Activated CD4-positive, alpha-beta memory T cell treated with anti-CD3 and anti-CD28 coated beads for 36 hours (primary cell): ENCODE measurements at regions not wholly inside any gene's neighbourhood (a gene's known extent, or its start where the extent isn't known, plus 50 kb on each side); places are given as distances from the start of the nearest gene placed in this dataset.

Experiments used
- CTCF ChIA-PET: fragments of 350-600 bp; sonication (Branson Sonifier 250); formaldehyde crosslinking; loops from one replicate; lab custom pipeline; 2021; ENCODE audit warnings: antibody characterized with exemption, inconsistent platforms; lab: Charles Lee
- POLR2A ChIA-PET: fragments of 350-600 bp; sonication (Branson Sonifier 250); formaldehyde crosslinking; loops from one replicate; lab custom pipeline; 2021; ENCODE audit warnings: antibody characterized with exemption; lab: Charles Lee
- DNase-seq: peaks from one replicate; pipeline ENCODE4 v3.0.0-alpha.2; 2020
- H3K27ac Mint-ChIP-seq: one replicate; pipeline ENCODE4 v1.8.0; 2021; ENCODE audit warnings: mixed read lengths
- H3K27me3 Mint-ChIP-seq: one replicate; pipeline ENCODE4 v1.8.0; 2021; ENCODE audit warnings: mixed read lengths
- H3K36me3 Mint-ChIP-seq: one replicate; pipeline ENCODE4 v1.8.0; 2021; ENCODE audit warnings: mixed read lengths
- H3K4me1 Mint-ChIP-seq: one replicate; pipeline ENCODE4 v1.8.0; 2021; ENCODE audit warnings: low read depth, mixed read lengths
- H3K4me3 Mint-ChIP-seq: one replicate; pipeline ENCODE4 v1.8.0; 2021; ENCODE audit warnings: mild to moderate bottlenecking, mixed read lengths
- H3K9me3 Mint-ChIP-seq: one replicate; pipeline ENCODE4 v1.8.0; 2021; ENCODE audit warnings: mixed read lengths
- intact Hi-C: fragments of 100-400 bp; cut with micrococcal nuclease; formaldehyde crosslinking; loops from one replicate; pipeline ENCODE4 v1.15.1; 2023

DNA sequence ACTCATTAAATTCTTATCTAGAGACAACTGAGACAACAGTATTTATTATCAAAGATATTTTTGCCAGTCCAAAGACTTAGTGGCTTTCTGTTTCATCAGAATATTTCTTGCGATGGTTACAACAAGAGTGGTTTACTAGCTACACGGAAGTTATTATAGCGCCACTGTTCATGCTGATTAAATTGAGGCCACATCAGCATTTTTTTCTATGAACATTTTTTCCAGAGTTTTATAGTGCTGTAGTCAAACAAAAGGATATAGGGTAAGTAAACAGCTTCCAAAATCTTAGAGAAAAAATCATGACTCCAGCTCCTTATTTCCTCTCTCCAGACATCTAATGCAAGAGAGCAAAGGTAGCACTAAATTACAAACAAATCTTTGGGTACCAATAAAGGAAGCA lies 1264.4 kb downstream of the ZPLD1 start:
- Mint-ChIP-seq H3K4me3 (no peak overlapping the region), H3K27ac (no peak overlapping the region), H3K4me1 (no peaks in the 10 kb centered on the region), H3K27me3 (no peaks in the 10 kb centered on the region), H3K9me3 (no peaks in the 10 kb centered on the region), H3K36me3 (no peaks in the 10 kb centered on the region)
- ChIA-PET CTCF (no interaction called here), POLR2A (no interaction called here)
- intact Hi-C loops, result no loop called here
- no peak for DNase-seq

GRCh38 chr3:103705641-103706040 lies 1270.8 kb downstream of the ZPLD1 start:
- Mint-ChIP-seq H3K27me3 (no peaks in the 10 kb centered on the region), H3K4me1 (no peaks in the 10 kb centered on the region), H3K36me3 (no peaks in the 10 kb centered on the region), H3K4me3 (no peak overlapping the region), H3K9me3 (no peaks in the 10 kb centered on the region), H3K27ac (no peak overlapping the region)
- ChIA-PET CTCF (no interaction called here), POLR2A (no interaction called here)
- intact Hi-C loops, result no loop called here
- DNase-seq, result no peak

- Mint-ChIP-seq H3K4me1 (no peaks in the 10 kb centered on the region), H3K27me3 (no peaks in the 10 kb centered on the region), H3K4me3 (no peak overlapping the region), H3K9me3 (peaks cover 2% of the 10 kb centered on the region), H3K36me3 (no peaks in the 10 kb centered on the region), H3K27ac (no peak overlapping the region)
- intact Hi-C loops, result no loop called here
- DNase-seq, result no peak
- POLR2A ChIA-PET, result no interaction called here
- CTCF ChIA-PET, result no interaction called here
Measured at GRCh38 chr3:103706671-103707070, 1271.9 kb downstream of the ZPLD1 start.

- intact Hi-C loops, result no loop called here
- DNase-seq, result no peak
- H3K4me1 Mint-ChIP-seq, result no peaks in the 10 kb centered on the region
- H3K27me3 Mint-ChIP-seq, result no peaks in the 10 kb centered on the region
- no peak overlapping the region for H3K4me3 Mint-ChIP-seq
- H3K27ac Mint-ChIP-seq, result no peak overlapping the region
- POLR2A ChIA-PET, result no interaction called here
- CTCF ChIA-PET, result no interaction called here
- H3K9me3 Mint-ChIP-seq, result peaks cover 6% of the 10 kb centered on the region
- H3K36me3 Mint-ChIP-seq, result no peaks in the 10 kb centered on the region
Measured at GRCh38 chr3:103711670-103712069, 1276.9 kb downstream of the ZPLD1 start.

GRCh38 chr3:103712320-103713008 lies 1277.6 kb downstream of the ZPLD1 start:
- POLR2A ChIA-PET, result no interaction called here
- DNase-seq, result no peak
- no peak overlapping the region for H3K4me3 Mint-ChIP-seq
- H3K9me3 Mint-ChIP-seq, result peaks cover 8% of the 10 kb centered on the region
- no peaks in the 10 kb centered on the region for H3K4me1 Mint-ChIP-seq
- no peaks in the 10 kb centered on the region for H3K27me3 Mint-ChIP-seq
- CTCF ChIA-PET, result no interaction called here
- H3K36me3 Mint-ChIP-seq, result no peaks in the 10 kb centered on the region
- intact Hi-C loops, result no loop called here
- H3K27ac Mint-ChIP-seq, result no peak overlapping the region

DNA sequence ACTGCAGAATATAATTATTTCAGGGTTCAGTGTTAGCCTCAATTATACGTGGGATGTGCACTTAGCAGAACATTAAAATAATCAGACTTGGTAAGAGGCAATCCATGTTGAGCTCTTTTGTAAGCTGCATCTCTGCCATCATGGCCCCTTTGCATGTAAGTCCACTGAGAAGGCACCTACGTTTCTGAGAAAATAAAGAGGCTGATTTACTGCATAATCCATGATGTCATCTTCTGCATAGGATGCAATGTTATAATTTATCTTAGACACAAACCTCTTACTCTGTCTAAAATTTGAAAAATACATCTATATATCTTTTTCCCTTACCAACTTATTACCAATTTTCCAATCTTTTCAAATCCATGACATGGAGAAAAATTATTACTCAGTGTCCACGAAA lies 1294.7 kb downstream of the ZPLD1 start:
- CTCF ChIA-PET, result no interaction called here

DNA sequence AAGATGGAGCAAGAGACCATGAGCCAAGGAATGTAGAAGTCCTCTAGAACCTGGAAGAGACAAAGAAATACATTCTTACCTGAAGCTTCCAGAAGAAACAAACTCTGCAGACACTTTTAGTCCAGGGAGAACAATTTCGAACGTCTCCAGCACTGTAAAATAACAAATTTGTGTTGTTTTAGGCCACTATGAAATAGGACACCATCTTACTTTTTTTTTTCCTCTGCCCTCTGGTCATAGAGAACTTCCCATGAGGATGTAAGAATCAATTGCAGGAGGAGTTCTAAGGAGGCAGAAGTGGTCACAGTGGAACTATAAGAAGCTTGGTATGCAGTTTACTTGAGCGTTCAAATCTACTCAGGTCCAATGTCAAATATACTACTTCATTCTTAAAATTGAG lies 1295.9 kb downstream of the ZPLD1 start:
- no peak overlapping the region for H3K4me3 Mint-ChIP-seq
- no peaks in the 10 kb centered on the region for H3K27me3 Mint-ChIP-seq
- H3K9me3 Mint-ChIP-seq, result peaks cover 4% of the 10 kb centered on the region

More for the DNA sequence above, 1294.7 kb downstream of the ZPLD1 start:
- no peak overlapping the region for H3K4me3 Mint-ChIP-seq
- POLR2A ChIA-PET, result no interaction called here
- peaks cover 4% of the 10 kb centered on the region for H3K9me3 Mint-ChIP-seq
- DNase-seq, result no peak
- no peak overlapping the region for H3K27ac Mint-ChIP-seq
- H3K27me3 Mint-ChIP-seq, result no peaks in the 10 kb centered on the region
- H3K4me1 Mint-ChIP-seq, result no peaks in the 10 kb centered on the region
- intact Hi-C loops, result no loop called here
- H3K36me3 Mint-ChIP-seq, result no peaks in the 10 kb centered on the region

DNA sequence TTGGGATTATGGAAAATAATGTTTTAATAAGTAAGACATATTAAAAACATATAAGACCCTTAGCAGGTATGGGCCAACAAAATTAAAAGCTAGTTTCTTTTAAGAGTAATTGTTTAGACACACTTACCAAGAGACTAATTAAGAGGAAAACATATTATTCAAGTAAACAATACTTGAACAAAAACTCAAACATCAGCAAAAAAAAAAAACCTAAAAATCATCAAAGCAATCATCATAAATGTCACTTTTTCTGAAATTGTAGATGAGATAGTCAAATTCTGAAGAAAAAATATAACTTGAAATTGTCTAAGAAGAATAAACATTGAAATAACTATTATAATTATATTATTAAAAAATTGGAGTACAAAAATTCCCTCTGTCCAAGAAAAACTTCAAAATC lies 1318.2 kb downstream of the ZPLD1 start:
- POLR2A ChIA-PET, result no interaction called here
- CTCF ChIA-PET, result no interaction called here
- H3K36me3 Mint-ChIP-seq, result no peaks in the 10 kb centered on the region
- H3K27ac Mint-ChIP-seq, result no peak overlapping the region
- no peak for DNase-seq
- no peak overlapping the region for H3K4me3 Mint-ChIP-seq
- intact Hi-C loops, result no loop called here
- H3K9me3 Mint-ChIP-seq, result peaks cover 2% of the 10 kb centered on the region
- H3K27me3 Mint-ChIP-seq, result no peaks in the 10 kb centered on the region
- no peaks in the 10 kb centered on the region for H3K4me1 Mint-ChIP-seq

More for the DNA sequence above, 1295.9 kb downstream of the ZPLD1 start:
- ChIA-PET CTCF (no interaction called here), POLR2A (no interaction called here)
- DNase-seq, result no peak
- H3K4me1 Mint-ChIP-seq, result no peaks in the 10 kb centered on the region
- H3K36me3 Mint-ChIP-seq, result no peaks in the 10 kb centered on the region
- H3K27ac Mint-ChIP-seq, result no peak overlapping the region
- intact Hi-C loops, result no loop called here

GRCh38 chr3:103767635-103768034 lies 1332.8 kb downstream of the ZPLD1 start:
- ChIA-PET CTCF (no interaction called here), POLR2A (no interaction called here)
- intact Hi-C loops, result no loop called here
- DNase-seq, result no peak
- Mint-ChIP-seq H3K9me3 (peaks cover 7% of the 10 kb centered on the region), H3K36me3 (no peaks in the 10 kb centered on the region), H3K27ac (no peak overlapping the region), H3K4me1 (no peaks in the 10 kb centered on the region), H3K27me3 (no peaks in the 10 kb centered on the region), H3K4me3 (no peak overlapping the region)

- Mint-ChIP-seq H3K36me3 (no peaks in the 10 kb centered on the region), H3K4me3 (no peak overlapping the region), H3K4me1 (no peaks in the 10 kb centered on the region), H3K27me3 (no peaks in the 10 kb centered on the region), H3K27ac (no peak overlapping the region), H3K9me3 (no peaks in the 10 kb centered on the region)
- intact Hi-C loops, result no loop called here
- ChIA-PET POLR2A (no interaction called here), CTCF (no interaction called here)
- no peak for DNase-seq
Measured at GRCh38 chr3:103785017-103785416, 1350.2 kb downstream of the ZPLD1 start.

DNA sequence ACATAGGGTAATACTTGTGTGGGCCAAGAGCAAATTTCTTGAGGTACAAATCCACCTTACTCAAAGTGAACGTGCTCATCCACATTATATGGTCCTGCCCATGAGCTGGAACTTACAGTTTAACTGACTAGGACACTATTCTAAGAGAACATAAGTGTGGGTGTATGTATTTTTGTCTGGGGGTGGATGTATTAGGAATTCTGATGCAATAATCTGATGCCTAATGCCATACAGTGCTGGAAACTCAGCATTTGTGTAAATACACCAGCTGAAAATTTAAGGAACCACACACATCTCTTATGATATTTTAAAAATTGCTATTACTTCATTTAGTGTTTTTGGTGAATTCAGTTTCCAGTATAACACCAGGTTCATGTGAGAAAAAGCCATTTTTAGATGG lies 1350.7 kb downstream of the ZPLD1 start:
- Mint-ChIP-seq H3K4me1 (no peaks in the 10 kb centered on the region), H3K27me3 (no peaks in the 10 kb centered on the region), H3K36me3 (no peaks in the 10 kb centered on the region), H3K4me3 (no peak overlapping the region), H3K27ac (no peak overlapping the region), H3K9me3 (no peaks in the 10 kb centered on the region)
- ChIA-PET CTCF (no interaction called here), POLR2A (no interaction called here)
- intact Hi-C loops, result no loop called here
- DNase-seq, result no peak

GRCh38 chr3:103786296-103786695 lies 1351.5 kb downstream of the ZPLD1 start:
- H3K27ac Mint-ChIP-seq, result no peak overlapping the region
- ChIA-PET CTCF (no interaction called here), POLR2A (no interaction called here)
- H3K27me3 Mint-ChIP-seq, result no peaks in the 10 kb centered on the region
- no peak overlapping the region for H3K4me3 Mint-ChIP-seq
- no peaks in the 10 kb centered on the region for H3K9me3 Mint-ChIP-seq
- H3K4me1 Mint-ChIP-seq, result no peaks in the 10 kb centered on the region
- intact Hi-C loops, result no loop called here
- no peak for DNase-seq
- H3K36me3 Mint-ChIP-seq, result no peaks in the 10 kb centered on the region

DNA sequence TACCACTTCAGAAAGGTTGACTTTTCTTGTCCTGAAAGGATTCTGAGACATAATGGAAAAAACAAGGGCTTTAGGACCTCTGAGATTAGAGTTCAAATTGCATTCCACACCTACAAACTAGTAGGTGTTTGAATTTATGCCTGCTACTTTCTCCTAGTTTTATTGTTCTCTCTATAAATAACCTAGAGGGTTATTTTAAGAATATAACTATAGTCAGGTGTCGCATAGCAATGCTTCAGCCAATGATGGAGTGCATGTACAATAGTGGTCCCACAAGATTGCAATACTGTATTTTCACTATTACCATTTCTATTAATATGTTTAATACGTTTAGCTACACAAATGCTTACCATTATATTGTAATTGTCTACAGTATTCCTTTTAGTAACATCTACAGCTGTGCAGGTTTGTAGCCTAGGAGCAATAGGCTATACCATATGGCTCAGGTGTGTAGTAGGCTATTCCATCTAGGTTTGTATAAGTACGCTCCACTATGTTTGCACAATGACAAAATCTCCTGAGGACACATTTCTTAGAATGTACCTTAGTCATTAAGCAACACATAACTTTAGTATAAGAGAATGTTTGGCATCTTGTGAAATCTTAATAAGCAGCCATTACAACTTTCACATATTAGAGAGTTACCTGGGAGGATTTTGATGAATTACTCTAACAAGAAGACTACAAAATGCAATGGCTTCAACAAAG lies 1352.5 kb downstream of the ZPLD1 start:
- DNase-seq, result no peak
- Mint-ChIP-seq H3K4me3 (no peak overlapping the region), H3K27me3 (no peaks in the 10 kb centered on the region), H3K27ac (no peak overlapping the region), H3K4me1 (no peaks in the 10 kb centered on the region), H3K9me3 (no peaks in the 10 kb centered on the region), H3K36me3 (no peaks in the 10 kb centered on the region)
- ChIA-PET CTCF (interaction anchor here (0.6 kb wide), 1 partner anchor 225 kb away, joined by 3 read pairs; no protein-coding TSS in a partner anchor), POLR2A (no interaction called here)
- intact Hi-C loops, result no loop called here
